ENCODE measurements at regions not wholly inside any gene's neighbourhood (a gene's known extent, or its start where the extent isn't known, plus 50 kb on each side); places are given as distances from the start of the nearest gene placed in this dataset.

- ChIA-PET CTCF (interaction anchor here (1.6 kb wide), 1 partner anchor 66 kb away, joined by 5 read pairs; no protein-coding TSS in a partner anchor), POLR2A (no interaction called here)
- no peaks in the 10 kb centered on the region for H3K36me3 ChIP-seq (replicated peaks in 1 of 2; ENCODE audit: control insufficient read depth in 1 of 2, insufficient read depth in 2 of 2, low read length in 1 of 2)
- no peaks in the 10 kb centered on the region for H3K9me2 ChIP-seq
- peaks cover 0 to 5% of the 10 kb centered on the region in 2 experiments; a peak in 3 of 4 replicates for H3K4me1 ChIP-seq (ENCODE audit: control insufficient read depth in 1 of 2, insufficient read depth in 2 of 2, low read depth in 1 of 2, low read length in 1 of 2)
- no peak overlapping the region for H3K4me3 ChIP-seq (ENCODE audit: low read depth in 2 of 2, low read length in 1 of 2)
- peak overlapping the region in 1 of 2 experiments; percentile 28; a peak in 1 of 4 replicates for H3K27ac ChIP-seq (ENCODE audit: low read depth in 2 of 2, low read length in 1 of 2)
- no peaks in the 10 kb centered on the region for H4K20me1 ChIP-seq (ENCODE audit: insufficient read depth)
- H3K4me2 ChIP-seq = no peak overlapping the region
- WGBS (ENCODE audit: low lambda C conversion rate) = 54% methylated on average over 6 of the region's 6 CpGs
- peak; percentile 5 for DNase-seq
- H3K27me3 ChIP-seq (ENCODE audit: insufficient read depth) = no peaks in the 10 kb centered on the region
- H3F3A ChIP-seq (replicated peaks; ENCODE audit: insufficient read depth) = no peaks in the 10 kb centered on the region
- TF ChIP-seq GATA2 (CRISPR knock-in tag; IDR thresholded peaks at IDR 0.05) (peak; percentile 56), NRF1 (IDR thresholded peaks at IDR 0.05; ENCODE audit: low read depth, low read length) (no peak), EP300 (IDR thresholded peaks at IDR 0.05; ENCODE audit: borderline replicate concordance in 1 of 2, low read depth in 1 of 2, low read length in 1 of 2) (peak in 1 of 2 experiments; percentile 32; a peak in 1 of 4 replicates), MXI1 (IDR thresholded peaks at IDR 0.05; ENCODE audit: low read depth, low read length) (no peak)
- H3K79me2 ChIP-seq (ENCODE audit: insufficient read depth) = no peaks in the 10 kb centered on the region
- no peaks in the 10 kb centered on the region for H3K9me3 ChIP-seq
- H2AFZ ChIP-seq (ENCODE audit: low read depth) = no peak overlapping the region
- H3K9ac ChIP-seq = no peak overlapping the region
Measured at GRCh38 chr3:36032180-36033047, 347.9 kb upstream of the STAC start.

DNA sequence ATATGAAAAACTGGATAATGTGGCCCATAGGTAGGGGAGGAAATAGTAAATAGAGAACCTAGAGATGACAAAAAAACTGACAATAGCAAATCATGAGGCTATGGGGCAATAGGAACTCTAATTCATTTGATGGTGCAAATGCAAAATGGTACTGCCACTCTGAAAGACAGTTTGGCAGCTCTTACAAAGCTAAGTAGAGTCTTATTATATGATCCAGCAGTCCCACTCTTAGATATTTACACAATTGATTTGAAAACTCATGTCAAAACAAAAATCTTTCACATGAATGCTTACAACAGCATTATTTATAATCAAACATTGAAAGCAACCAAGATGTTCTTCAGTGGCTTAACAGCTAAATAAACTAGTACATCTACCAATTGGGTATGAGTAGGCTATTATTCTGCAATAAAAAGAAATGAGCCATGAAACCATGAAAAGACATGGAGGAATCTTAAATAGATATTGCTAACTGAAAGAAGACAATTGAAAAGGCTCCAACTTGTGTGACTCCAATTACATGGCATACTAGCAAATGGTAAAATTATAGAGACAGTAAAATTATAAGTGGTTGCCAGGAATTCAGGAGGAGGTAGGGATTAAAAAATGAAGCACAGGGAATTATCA, 321.8 kb upstream of the STAC start:
- Histone ChIP-seq H3K4me3 (ENCODE audit: low read depth in 2 of 2, low read length in 1 of 2) (no peak overlapping the region), H3K27ac (ENCODE audit: low read depth in 2 of 2, low read length in 1 of 2) (no peak overlapping the region), H3K9ac (no peak overlapping the region), H3K4me1 (ENCODE audit: control insufficient read depth in 1 of 2, insufficient read depth in 2 of 2, low read depth in 1 of 2, low read length in 1 of 2) (no peaks in the 10 kb centered on the region; a peak in 1 of 4 replicates), H3K79me2 (ENCODE audit: insufficient read depth) (no peaks in the 10 kb centered on the region), H3K27me3 (ENCODE audit: insufficient read depth) (no peaks in the 10 kb centered on the region), H3K9me3 (no peaks in the 10 kb centered on the region), H3K36me3 (replicated peaks in 1 of 2; ENCODE audit: control insufficient read depth in 1 of 2, insufficient read depth in 2 of 2, low read length in 1 of 2) (no peaks in the 10 kb centered on the region), H2AFZ (ENCODE audit: low read depth) (no peak overlapping the region), H3K9me2 (no peaks in the 10 kb centered on the region), H3K4me2 (no peak overlapping the region), H4K20me1 (ENCODE audit: insufficient read depth) (no peaks in the 10 kb centered on the region), H3F3A (replicated peaks; ENCODE audit: insufficient read depth) (peaks cover 4% of the 10 kb centered on the region)
- no peak for DNase-seq
- ChIA-PET POLR2A (no interaction called here), CTCF (no interaction called here)
- TF ChIP-seq MEF2A (IDR thresholded peaks at IDR 0.05; ENCODE audit: borderline replicate concordance, low read depth) = no peak
- TF ChIP-seq RAD21 (IDR thresholded peaks at IDR 0.05; ENCODE audit: low read length) = no peak
- no peak for TF ChIP-seq NRF1 (IDR thresholded peaks at IDR 0.05; ENCODE audit: low read depth, low read length)
- no peak for TF ChIP-seq SMC3 (IDR thresholded peaks at IDR 0.05; ENCODE audit: low read depth, low read length)
- no peak for TF ChIP-seq RXRA (IDR thresholded peaks at IDR 0.05; ENCODE audit: borderline replicate concordance, low read depth)
- TF ChIP-seq ELF1 (IDR thresholded peaks at IDR 0.05) = no peak
- no peak for TF ChIP-seq SIN3A (IDR thresholded peaks at IDR 0.05; ENCODE audit: borderline replicate concordance, low read depth, low read length)
- TF ChIP-seq FOSL2 (IDR thresholded peaks at IDR 0.05; ENCODE audit: borderline replicate concordance, low read depth) = no peak
- TF ChIP-seq, protein P1, sequence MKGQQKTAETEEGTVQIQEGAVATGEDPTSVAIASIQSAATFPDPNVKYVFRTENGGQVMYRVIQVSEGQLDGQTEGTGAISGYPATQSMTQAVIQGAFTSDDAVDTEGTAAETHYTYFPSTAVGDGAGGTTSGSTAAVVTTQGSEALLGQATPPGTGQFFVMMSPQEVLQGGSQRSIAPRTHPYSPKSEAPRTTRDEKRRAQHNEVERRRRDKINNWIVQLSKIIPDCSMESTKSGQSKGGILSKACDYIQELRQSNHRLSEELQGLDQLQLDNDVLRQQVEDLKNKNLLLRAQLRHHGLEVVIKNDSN (IDR thresholded peaks at IDR 0.05; ENCODE audit: borderline replicate concordance, low read depth) = no peak
